ENCODE measurements at regions not wholly inside any gene's neighbourhood (a gene's known extent, or its start where the extent isn't known, plus 50 kb on each side); places are given as distances from the start of the nearest gene placed in this dataset.
"Not testable (repeated sequence)": the region's sequence is repeated elsewhere in the genome, so short reads cannot be mapped to it uniquely, and the experiment has no call there.

- no peak for DNase-seq
These were observed 126.7 kb downstream of the MTHFS start for GRCh38 chr15:79769933-79770759.

GRCh38 chr15:79773128-79773527, 123.7 kb downstream of the MTHFS start:
- DNase-seq, result no peak

GRCh38 chr15:79775821-79776220, 121.0 kb downstream of the MTHFS start:
- DNase-seq, result no peak

DNA sequence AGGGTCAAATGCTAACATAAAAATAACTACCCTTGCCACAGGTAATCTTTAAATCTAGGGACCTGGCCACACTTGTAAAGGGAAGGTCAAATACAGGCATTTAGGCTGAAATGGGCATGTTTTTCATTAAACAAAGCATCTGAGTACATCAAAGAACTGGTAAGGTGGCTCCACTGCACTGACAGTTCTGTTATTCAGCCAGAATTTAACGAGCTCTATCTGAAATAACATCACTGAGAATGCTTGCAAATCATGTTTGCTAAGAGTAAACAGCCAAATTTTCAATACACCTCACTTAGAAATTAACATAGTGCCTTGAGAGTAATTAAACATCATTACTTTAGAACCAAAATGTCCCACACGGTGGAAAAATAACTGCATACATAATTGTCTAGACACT, 118.9 kb downstream of the MTHFS start:
- no peak for DNase-seq

DNA sequence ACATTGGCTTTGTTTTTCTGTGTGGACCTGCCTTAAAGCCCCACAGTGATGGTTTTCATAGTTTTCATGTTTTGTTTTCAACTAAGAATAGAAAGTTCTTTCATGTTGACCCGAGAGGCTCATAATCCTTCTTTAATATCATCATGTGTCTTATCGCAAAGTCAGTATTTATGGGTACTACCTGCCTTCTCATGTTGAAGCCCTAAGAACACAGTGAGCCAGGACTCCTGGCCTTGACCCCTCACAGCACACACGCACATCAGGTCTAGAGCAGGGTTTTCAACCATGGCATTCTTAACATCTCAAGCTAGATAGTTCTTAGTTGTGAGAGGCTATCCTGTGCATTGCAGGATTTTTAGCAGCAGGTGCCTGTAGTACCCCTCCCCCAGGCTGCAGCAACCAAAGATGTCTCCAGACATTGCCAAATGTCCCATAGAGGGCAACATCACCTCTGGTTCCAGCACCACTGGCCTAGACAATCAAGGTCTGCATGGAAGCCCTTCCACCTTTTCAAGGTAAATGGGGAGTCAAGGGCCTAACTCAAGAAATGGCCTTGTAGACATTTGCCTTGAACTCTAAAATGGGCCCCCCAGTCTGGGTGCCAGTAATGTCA, 118.3 kb downstream of the MTHFS start:
- DNase-seq, result no peak

- DNase-seq, result no peak
These were observed 117.1 kb downstream of the MTHFS start for GRCh38 chr15:79779746-79780145.

GRCh38 chr15:79782307-79782706, 114.5 kb downstream of the MTHFS start:
- not testable (repeated sequence) for DNase-seq
